Caki2 (cell line): ENCODE measurements at regions not wholly inside any gene's neighbourhood (a gene's known extent, or its start where the extent isn't known, plus 50 kb on each side); places are given as distances from the start of the nearest gene placed in this dataset.

ENCODE experiments used
- DNase-seq: peaks from one replicate; pipeline ENCODE4 v3.0.0-alpha.2; 2015; ENCODE audit warnings: low read depth
- in situ Hi-C: cut with HindIII; loops from 2 replicates; pipeline ENCODE4 v1.10.0; 2016; ENCODE audit warnings: low sequenced_read_pairs, low pct_unique_long_range_greater_than_20kb, mixed read lengths

DNA sequence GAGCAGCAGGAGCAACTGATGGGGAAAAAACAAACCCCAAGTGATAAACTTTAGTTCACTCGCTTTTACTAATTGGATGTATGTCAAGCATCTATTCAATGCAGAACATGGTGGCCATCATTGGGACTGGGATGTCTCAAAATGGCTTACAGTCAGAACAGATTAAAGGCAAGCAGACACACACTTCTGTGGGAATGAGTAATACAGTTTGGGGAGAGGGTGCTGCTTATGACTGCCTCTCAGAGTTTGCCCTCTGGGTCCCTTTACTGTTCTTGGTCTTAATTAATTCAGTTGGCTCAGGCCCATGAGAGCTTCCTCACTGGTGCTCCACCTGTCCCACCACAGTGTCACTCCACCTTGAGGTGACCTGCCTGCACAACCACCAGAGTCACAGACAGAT, 119.5 kb downstream of the TBX19 start:
- in situ Hi-C loops = no loop called here
- no peak for DNase-seq

DNA sequence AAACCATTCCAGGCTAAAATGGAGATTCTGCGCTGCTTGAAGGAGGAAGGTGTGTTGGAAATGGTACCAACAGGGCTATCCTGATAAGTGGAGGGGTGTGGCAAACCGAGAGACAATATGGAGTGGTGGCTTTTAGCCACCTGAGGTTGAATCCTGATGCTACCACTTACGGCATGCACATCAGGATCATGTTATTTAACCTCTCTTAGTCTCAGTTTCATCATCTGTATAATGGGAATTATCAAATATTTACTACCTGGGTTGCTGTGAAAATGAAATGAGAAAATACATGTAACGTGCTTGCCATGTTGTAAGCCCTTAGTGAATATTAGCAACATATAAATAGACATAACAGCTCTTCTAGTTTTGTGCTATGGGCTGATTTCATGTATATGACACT, 117.1 kb downstream of the TBX19 start:
- in situ Hi-C loops = no loop called here
- no peak for DNase-seq

DNA sequence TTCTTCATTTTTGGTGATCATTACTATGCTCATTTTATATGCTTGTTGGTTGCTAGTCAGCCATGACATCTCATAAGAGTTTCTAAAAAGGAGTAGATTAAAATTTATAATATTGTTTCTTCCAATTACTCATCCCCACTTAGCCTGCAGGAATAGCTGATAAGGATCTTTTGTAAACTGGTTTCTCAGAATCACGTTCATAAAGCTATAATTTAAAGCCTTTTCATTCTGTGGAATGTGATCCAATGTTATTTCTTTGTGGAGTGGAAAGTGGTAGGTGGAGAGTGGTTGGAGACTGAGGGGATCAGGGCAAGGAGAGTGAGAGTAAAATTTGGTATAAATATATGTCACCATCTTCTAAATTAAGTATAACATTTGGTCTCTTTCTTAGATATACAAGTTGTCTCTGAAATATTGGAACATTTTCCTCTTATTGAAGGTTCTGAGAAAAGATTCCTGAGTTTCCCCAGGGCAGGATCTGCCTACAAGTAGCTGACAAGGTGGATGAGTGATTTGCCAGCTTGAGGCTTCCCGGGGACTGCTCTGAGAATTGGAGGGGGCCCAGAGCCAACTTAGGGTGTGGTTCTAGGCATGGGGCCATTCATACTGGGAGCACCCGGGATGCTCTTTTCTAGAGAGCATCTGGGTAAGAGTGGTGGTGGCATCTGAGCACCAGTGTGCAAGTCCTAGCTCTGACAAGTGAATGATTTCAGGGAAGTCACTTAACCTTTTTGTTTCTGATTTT, 116.4 kb downstream of the TBX19 start:
- DNase-seq = no peak
- in situ Hi-C loops = no loop called here

DNA sequence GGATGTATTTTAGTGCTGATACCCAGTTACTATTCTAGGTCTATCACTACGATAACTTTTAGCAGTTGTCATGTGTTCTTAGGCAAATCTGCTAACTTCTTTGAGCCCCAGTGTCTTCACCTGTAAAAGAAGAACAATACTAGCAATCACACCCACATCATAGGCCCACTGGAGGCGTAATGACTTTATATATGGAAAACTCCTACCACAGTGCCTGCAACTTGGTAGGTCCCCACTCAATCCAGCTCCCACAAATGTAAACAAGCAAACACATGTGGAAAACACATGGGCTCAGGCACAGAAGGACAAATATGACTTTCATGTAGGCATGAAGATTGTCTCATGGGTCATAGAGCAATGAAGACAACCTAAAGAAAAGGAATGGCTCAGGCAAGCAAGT, 115.8 kb downstream of the TBX19 start:
- no peak for DNase-seq

DNA sequence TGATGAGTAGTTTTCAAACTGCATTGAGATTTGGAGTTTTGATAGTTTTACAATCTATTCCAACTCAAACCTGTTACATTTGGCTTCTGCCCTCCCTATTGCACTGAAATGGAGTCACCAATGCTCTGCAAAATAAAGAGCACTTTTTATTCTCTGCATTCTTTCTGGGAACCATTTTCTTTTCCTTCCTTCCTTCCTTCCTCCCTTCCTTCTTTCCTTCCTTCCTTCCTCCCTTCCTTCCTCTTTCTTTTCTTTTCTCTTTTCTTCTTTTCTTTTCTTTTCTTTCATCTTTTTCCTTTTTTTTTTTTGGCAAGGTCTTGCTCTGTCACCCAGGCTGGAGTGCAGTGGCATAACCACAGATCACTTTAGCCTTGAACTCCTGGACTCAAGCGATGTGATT, 114.2 kb downstream of the TBX19 start:
- in situ Hi-C loops = no loop called here
- DNase-seq = no peak

More for the DNA sequence above, 115.8 kb downstream of the TBX19 start:
- in situ Hi-C loops = no loop called here

DNA sequence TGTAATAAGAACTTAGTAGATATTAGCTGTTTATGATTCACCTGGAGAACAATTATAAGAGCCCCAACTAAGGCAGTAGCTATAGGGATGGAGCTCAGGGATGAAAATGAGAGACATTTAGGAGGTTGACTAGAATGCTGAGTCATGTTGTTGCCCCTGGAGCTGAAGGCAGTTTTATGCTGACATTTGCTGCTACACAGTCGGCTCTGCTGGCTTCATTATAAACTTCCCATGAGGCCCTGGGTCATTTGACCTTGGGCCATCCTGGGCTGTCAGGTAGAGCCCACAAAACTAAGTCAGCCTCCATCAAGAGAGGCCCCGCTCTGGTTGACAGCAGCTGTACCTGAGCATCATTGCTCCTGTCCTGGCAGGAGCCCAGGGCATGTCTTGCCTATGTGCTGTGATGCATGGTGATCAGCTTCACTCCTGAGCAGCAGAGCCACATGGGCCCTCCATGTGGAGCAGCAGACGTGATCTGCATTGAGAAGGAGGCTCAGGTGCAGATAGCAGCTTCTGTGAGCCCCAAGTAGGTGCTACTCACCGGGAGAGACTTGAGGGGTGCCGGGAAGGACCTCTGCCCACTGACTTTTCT, 112.4 kb downstream of the TBX19 start:
- no peak for DNase-seq
- in situ Hi-C loops = no loop called here

DNA sequence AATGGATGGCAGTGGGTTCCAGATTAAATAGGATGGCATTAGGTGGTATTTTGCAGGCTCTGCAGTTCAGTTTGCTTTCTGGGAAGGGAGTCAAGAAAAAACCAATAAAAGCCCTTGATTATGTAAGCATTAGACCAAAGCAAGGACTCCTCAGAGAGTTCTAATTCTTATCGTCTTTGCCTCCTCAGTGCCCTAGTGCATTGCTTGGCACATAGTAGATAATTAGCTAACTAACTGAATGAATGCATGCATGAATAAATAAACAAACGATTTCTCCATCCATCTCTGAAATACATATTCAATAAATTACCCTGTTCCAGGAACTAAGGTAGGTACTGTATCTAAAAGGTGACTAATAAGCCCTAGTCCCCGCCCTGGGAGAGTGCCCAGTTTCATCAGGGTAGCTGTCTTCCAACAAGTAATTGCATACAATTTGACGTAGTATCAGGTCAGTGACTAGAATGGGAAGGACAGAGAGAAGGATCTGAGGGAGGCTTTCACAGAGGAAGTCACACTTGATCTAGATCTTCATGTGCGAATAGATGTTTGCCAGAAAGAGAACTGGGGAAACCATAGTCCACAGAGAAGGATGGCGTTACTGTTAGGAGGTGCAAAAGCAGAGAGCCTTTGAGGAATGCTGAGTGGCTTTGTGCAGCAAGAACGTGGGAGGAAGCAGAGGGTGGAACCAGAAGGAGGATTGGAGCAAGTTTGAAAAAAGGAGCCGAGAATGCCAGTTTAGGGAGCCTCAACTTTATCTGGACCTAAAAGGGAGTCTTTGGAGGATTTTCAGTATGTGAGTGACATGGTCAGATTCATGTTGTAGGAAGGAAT, 111.4 kb downstream of the TBX19 start:
- peak; percentile 51 for DNase-seq
- in situ Hi-C loops = no loop called here

DNA sequence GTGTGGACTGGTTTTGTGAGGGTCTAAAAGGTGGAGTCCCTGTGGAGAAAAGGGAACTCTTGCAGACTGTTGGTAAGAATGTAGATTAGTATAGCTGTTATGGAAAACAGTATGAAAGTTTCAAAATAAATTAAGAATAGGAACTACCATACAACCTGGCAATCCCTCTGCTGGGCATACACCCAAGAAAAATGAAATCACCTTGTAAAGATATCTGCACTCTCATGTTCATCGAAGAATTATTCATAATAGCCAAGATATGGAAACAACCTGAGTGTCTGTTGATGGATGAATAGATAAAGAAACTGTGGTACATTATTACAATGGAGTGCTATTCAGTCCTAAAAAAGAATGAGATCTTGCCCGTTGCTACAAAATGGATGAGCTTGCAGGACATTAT, 109.6 kb downstream of the TBX19 start:
- in situ Hi-C loops = no loop called here
- no peak for DNase-seq

DNA sequence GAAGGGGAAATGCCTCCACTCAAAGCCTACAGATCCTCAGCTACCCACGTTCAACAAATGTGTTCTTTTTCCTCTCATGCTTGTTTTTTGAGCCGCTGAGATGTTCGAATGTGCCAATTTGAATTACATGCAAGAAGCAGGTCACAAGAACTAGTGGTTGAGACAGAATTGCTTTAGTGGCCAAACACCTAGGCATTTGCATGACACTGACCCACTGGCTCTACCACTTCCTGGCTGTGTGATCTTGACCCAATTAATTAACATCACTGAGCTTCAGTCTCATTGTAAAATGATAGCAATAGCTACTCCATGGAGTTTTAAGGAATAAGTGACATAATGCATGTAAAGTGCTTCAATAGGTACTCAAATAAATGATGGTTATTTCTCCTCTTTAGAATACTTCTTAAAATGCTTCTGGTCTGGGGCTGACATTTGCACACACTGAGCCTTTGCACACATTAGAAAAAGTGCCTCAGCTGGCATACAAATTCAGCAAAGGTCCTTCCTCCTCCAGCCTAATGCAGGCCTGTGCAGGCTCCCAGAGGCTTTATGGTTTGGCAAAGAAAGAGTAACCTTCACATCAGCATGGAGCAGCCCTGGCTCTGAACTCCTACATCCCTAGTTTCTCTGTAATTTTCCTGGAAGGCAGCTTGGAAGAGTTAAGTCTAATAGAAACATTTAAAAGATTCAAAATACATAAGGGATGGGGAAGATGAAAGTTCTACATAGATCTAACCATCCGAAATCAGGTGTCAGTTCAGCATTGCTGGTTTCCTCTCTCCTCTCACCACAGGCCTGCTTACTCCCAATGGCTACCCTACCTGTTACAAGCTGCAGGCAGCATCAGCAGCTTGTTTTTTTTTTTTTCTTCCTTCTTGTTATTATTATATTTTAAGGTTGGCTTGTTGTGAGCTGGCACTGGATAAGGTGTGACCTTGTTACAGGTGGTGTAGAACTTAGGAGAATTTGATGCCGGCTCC, 107.4 kb downstream of the TBX19 start:
- no peak for DNase-seq
- in situ Hi-C loops = no loop called here

DNA sequence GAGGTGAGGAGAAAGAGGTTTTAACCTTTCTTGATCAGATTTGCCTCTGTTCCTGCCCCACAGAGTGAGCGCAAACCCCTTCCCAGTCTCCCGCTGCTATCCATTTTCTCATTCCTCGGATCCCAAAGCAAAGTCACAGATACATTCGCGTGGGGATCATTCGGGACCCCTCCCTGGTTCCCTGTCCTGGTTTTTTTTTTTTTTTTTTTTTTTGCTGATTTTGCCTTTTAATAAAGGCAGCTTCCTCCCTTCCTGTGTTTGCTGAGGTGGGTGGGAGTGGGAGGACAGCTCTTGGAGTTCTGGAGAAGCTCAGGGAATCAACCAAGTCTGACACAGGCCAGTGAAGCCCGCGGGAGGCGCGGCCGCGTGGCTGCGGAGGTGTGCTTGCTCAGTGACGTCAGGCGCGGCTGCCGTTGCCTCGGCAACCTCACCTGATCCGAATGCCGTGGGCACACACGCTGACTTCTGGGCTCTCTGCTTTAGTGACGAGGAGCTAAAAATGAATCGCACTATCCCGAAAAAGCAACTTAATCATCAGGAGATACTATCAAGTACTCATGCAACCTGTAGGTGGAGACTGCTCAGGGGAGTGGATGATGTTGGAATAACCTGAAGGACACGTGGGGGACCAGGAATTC, 106.4 kb downstream of the TBX19 start:
- in situ Hi-C loops = no loop called here
- no peak for DNase-seq

DNA sequence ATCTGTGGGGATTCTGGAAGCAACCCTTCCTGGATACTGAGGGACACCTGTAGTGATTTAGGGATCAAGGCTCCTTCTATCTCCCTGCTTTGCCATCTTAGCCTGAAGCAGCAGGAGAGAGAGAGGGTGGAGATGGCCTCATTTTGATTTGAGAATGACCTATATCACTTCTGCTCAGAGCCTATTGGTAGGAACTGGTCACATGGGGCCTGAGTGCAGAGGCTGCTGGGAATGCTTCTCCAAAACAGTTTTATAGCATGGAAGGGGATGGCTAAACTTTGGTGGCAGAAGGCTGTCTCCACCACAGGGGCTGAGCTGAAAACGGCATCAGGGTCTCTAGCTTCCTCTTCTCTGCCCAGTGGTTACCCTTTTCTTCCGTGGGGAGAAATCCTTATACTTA, 105.8 kb downstream of the TBX19 start:
- DNase-seq = no peak

DNA sequence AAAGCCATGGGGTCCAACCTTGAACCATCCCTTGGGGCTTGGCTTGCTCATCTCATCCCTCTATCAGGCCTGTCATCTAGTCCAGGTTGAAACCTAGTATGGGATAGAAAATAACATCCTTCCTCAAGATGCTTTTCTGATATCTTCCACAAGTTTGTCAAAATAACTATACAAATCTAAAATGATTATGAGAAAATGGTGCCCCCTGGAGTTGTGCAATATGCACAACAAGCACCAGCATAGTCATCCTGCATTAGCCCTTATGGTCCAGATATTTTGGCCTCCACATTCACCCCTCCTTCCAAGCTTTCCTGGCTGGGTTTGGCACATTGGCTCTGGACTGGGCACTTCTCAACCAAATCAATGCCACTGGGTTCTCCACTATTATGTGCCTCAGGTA, 101.2 kb downstream of the TBX19 start:
- in situ Hi-C loops = no loop called here
- DNase-seq = no peak

More for the DNA sequence above, 105.8 kb downstream of the TBX19 start:
- in situ Hi-C loops = no loop called here

DNA sequence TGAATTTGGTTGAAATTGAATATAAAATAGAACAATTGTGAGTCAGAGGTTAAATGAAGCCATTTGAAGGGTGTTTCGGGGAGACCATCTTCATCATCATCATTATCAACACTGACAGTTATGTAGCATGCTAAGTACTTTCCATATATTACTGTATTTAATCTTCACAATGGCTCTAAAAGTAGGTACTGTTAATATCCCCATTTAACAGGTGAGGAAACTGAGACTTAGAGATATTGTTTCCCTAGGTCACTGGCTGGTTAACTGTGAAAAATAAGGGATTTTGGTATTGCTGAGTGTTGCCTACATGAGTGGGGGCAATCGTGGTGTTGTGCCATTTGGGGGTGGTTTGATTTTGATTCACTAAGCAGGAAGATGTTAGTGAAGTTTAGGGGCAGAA, 100.3 kb downstream of the TBX19 start:
- DNase-seq = no peak
- in situ Hi-C loops = no loop called here

DNA sequence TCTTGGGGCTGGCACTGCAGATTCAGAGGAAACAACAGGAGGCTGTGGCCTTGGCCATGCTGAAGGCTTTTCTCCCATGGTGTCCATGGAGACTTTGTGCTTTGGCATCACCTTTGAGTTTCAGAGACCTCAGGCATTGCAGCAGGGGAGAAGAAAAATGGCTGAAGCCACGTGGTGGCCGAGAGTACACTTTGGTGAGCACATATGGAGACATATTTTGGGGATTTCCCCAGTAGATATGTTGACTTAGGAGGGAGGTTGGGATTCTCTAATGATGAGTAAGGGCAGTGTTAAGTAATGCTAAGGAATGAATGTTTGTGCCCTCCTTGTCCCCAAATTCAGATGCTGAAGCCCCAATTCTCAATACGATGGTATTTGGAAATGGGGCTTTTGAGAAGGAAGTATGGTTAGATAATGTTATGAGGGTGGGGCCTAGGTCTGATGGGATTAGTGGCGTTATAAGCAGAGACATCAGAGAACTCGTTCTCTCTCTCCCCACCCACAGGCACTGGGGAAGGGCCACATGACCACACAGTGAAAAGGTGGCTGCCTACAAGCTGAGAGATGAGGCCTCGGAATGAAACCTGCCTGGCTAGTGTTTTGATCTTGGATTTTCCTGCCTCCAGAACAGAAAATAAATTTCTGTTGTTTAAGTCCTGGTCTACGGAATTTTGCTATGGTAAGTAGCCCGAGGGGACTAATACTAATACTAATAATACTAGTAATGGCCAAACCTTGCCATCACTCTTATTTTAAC, 98.6 kb downstream of the TBX19 start:
- in situ Hi-C loops = no loop called here
- DNase-seq = no peak

DNA sequence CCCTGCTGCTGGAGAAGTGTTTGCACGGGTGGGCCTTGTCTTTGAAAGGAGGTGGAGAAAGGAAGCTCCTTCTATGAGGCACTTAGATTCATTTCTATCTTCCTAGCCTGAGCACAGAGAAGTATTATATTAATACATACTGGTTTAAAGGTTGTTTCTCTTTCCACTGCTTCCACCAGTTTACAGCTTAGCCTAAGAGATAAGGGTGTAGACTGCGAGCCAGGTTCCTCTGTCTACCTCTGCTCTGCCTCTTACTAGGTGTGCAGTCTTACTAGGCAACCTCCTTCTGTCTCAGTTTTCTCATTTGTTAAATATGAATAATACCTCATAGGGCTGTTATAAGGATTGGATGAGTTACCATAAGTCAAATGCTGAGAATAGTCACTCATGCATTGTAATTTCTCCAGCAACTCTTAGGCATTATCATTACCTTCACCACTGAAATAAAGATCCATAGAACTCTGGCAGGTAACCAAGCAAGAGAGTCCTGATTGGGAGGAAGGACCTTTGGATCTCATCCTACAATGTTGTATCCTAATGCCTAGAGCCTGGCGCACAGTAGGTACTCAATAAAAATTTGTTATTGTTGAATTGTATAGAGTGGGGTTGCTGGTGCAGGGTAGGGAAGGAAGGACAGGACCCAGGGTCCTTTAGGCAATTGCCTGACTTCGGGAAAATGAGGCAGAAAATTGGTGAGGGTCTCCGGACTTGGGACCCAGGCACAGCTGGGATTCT, 95.1 kb downstream of the TBX19 start:
- in situ Hi-C loops = no loop called here
- DNase-seq = no peak

DNA sequence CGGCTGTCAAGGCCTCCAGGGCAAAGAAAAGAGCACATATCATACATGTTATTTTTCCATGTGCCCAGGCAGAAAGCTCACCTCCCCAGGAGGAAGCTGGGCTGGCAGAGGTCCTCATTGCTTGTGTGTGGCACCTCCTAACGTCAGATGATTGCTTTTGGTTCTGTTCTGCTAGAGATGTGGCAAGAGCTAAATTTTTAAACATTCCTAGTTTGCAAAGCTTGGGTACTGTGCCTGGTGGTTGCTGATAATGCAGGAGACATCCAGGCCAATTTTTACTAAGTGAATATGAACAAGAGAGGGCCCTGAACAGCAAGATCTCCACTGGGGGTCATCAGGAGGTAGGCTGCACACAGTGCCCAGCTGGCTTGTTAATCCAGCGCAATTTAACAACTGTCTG, 93.9 kb downstream of the TBX19 start:
- in situ Hi-C loops = no loop called here

DNA sequence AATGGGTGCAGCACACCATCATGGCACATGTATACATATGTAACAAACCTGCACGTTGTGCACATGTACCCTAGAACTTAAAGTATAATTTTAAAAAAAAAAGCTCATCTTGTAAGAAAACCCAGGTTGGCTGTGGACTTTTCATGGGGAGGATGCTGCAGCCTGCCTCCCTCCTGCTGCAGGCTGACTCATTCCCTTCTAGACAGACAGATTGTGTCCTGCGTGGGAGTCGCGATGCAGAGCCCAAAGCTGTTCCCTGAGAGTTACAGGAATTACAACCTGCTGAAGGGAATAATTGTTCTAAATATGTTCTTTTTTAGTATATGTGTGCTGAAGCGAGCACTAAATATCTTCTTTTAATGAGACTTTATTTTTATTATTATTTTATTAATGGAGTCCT, 93.2 kb downstream of the TBX19 start:
- no peak for DNase-seq
- in situ Hi-C loops = no loop called here

More for the DNA sequence above, 93.9 kb downstream of the TBX19 start:
- DNase-seq = no peak
